ENCODE measurements at regions not wholly inside any gene's neighbourhood (a gene's known extent, or its start where the extent isn't known, plus 50 kb on each side); places are given as distances from the start of the nearest gene placed in this dataset.

DNA sequence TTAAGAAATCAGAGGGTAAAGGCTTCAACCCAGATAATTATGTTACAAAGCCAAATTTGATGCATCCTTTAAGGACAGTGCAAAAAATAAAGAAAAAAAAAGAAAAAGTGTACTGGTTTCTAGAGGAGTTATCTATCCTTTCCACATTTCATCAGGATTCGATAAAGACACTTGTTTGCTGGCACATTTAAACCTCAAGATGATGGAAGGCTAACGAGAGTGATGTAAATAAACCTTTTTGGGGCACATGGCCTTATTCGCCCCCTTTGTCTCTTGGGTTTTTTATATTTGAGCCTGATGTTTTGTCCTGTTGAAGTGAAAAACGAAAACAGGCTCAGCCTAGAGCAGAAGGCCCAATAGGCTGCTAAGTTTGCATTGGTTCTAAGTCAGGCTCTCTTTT, 416.5 kb downstream of the TAF11L14 start:
- DNase-seq = no peak

DNA sequence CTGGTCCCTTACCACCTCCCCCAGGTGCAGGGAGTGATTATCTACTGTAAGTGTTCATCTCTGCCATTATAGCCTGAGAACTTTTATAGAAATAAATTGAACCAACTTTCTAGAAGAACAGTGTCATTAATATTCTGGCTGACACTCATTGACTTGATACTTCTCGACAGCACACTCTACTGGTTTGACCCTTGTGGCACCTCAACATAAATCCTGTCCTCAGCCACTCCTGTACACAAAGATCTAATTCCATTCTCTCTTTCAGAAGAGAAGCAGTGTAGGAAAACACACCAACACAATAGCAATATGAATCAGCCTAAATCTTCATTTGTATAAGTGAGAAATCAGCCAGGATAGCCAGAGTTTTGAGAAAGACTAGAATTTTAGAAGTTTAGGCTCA, 417.7 kb downstream of the TAF11L14 start:
- no peak for DNase-seq

DNA sequence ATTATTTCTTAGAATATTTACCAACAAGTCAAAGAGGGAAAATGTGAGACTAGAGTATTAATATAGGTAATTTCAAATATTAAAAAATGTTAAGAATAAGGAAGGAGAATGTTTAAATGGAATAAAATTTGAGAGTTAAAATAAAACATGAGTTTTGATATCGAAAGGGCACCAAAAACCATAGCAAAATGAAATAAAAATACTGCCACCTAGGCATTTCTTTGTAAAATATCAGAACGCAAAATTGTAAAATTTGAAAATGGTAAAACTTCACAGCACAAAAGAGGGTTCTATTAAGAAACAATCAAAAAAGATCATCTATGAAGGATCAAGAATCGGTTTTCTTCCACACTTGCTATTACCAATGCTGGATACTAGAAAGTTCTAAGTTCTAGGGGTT, 418.3 kb downstream of the TAF11L14 start:
- no peak for DNase-seq

DNA sequence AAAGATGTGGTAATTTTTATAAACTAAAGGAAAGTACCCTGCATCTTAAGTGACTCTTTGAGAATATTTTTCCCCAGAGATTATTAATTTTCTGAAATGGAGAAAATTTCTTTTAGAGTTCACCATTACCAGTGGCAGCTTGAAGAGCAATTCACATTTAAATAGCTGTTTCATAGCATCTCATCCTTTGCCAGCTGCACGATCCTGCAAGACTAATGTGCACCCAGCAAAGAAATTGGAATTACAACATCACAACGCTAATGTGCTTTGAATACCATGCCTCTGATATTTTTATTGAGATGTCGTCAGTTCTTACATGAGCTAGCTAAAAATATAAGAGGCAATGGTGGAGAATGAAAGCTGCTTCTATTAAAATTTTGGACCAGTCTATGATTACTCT, 423.5 kb downstream of the TAF11L14 start:
- no peak for DNase-seq

DNA sequence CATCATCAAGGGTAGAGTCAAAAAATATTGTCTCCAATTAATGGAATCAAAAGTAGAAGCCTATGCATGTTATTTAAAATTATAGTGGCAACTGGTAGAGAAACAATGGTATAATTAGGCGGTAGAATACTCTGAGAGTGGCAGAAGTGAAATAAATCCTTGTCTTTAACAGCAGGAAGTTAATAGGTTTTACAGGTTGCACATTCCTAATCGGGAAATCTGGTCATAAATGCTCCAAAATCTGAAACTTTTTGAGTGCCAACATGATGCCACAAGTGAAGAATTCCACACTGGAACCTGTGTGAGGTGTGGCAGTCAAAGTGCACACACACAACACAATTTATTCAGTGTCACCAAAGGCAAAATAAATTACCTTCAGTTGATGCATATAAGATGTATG, 433.4 kb downstream of the TAF11L14 start:
- DNase-seq = no peak

DNA sequence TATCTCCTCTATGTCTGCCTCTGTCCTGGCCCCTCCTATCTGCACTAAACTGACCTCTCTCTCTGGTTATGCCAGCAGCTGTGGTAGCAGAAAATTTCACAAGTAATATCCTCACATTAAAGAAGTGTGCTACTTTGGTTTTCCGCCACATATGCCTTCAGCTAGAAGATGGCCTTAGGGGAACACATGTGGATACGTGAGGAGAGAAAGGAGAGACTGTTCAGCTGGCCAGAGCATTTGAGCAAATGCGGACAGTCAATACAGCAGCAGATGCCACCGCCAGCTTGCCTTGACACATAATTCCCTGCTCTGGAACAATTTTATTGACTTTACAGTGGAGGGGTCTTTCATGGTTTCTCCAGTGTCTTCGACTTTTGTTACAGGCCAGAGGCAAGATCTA, 434.6 kb downstream of the TAF11L14 start:
- no peak for DNase-seq

DNA sequence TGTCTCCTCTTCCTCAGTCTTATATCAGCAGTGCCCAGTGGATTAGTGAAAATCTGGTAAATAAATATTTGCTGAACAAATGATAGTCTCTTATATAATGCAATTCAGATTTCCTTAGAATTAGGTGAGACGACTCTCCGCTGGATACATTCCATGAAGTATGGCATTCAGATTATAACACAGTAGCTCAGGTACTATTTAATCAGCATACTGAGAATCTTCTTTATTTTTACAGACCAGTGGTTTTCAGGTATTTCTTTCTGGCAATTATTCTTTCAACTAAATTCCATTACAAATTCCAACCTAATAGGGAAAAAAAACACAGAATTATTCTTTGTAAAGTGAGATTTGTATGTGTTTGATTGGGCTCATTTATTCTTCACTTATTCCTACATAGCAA, 435.5 kb downstream of the TAF11L14 start:
- DNase-seq = no peak

DNA sequence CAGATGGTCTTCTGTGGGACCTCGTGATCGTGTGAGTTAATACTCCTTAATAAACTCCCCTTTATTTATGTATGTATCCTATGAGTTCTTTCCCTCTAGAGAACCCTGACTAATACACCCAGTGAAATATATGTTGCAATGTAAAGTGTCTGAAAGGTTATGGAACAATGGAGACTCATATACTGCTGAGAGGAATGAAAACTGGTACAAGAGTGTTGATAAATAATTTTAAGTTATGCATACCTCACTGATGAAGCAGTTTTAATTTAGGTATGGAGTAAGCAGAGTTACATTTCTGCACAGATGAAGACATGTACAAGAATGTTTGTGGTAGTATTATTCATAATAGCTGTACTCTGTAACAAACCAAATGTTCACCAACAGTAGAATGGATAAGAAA, 438.3 kb downstream of the TAF11L14 start:
- DNase-seq = no peak

DNA sequence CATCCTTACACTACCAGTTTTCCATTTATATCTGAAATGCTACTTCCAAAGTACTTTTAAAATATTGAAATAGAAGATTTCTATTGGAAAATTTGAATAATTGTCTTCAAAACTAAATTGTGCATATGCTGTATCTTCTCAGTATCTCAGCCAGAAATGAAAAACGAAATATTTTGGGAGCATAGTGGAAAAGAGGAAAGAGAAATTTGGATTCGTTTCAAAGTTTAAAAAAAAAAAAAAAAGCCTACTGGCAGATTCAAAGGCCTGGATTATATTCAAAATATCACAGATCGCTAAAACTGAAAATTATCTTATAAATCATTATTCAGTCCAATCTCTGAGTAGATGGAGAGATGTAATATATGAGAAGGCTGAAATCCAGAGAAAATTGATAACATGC, 440.7 kb downstream of the TAF11L14 start:
- no peak for DNase-seq

DNA sequence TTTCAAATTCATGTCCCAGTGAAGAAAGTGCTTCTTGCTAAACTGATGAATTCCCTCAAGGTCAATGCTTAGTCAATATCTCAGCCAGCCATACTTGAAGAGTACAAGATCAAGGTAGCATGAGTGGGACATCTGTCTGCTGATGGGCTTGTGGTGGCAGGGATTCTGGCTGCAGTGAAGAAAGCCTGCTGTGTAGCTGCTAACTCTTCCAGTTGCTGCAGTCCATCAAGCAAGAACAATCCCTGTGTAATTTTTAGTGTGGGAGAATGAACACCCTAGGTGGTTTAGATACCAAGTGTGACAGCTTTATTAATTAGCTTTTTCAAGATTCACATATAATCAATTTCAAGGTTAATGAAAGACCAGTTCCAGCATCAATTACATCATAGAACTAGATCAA, 443.9 kb downstream of the TAF11L14 start:
- DNase-seq = no peak

DNA sequence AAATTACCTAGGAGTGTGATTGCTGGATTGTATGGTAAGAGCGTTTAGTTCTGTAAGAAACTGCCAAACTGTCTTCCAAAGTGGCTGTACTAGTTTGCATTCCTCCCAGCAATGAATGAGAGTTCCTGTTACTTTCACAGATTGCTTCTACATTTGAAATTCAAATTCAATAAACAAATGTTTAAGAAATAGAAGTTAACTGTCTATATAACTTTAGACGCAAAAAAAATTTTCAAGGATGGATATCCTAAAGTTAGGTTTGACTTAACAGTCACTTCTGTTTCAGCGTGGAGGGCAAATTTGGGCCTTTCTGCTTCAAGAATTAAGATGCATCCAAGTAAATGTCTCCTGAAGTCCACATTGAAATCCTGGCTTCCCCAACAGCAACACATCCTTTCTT, 445.6 kb downstream of the TAF11L14 start:
- no peak for DNase-seq

DNA sequence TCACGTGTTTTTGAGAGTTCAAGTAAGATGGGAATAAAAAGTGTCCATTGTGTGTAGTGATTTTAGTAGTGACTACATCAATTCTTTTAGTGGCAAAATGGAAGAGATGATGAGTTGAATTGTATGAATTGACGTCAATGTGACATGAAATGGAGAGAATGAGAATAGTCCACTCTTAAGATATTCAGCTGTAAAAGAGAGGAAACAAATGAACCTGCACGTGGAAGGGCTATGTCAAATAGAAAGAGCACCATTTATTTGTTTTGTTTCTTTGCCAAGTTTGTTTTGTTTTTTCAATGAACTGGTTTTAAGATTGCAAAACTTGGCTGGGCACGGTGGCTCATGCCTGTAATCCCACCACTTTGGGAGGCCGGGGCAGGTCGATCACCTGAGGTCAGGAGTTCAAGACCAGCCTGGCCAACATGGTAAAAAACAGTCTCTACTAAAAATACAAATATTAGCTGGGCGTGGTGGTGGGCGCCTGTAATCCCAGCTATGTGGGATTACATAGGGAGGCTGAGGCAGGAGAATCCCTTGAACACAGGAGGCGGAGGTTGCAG, 453.8 kb downstream of the TAF11L14 start:
- no peak for DNase-seq

DNA sequence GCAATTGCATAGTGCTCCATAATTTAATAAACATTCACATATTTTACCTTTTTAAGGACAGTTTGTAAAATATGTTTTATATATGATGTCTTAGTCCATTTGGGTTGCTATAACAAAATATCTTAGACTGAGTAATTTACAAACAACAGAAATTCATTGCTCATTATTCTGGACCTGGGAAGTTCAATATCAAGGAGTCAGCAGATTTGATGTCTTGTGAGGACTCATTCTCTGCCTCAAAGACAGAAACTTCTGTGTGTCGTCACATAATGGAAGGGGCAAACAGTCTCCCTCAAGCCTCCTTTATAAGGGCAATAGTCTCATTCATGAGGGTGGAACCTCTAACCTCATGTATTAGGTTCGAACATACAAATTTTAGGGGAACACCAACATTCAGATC, 455.9 kb downstream of the TAF11L14 start:
- no peak for DNase-seq

DNA sequence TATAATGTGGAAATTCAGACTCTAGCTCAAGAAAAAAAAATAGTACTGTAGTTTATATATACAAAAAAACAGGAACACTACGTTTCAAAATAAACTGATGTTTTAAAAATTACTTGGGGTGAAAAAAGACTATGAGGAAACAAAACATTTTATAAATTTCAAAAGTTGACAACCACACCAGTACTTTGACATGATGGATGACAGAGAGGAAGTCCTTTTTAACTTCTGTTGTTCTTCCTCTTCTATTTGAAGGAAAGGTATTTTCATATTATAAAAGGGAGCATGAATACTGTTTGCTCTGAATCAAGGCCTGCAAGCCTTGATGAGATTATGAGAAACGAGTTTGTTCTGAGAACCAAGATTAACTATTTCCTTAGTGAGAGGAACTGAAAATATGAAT, 456.9 kb downstream of the TAF11L14 start:
- no peak for DNase-seq

DNA sequence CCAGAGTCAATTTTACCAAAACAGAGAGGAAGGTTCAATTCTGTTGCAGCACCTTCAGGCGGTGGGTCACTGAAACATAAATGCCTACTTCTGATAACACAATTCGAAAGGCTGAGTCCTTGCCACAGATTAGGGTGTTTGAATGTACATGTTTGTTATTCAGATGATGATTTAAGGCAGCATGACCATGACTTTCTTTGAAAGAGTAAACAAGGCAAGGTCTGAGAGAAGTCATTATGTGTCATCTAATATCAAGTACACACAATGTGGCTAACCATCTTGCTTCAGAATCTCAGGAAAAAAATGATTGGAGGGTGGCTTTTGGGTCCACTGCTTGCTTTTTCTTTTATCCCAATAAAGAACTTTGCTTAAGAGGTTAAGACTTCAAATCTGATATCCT, 457.5 kb downstream of the TAF11L14 start:
- no peak for DNase-seq

DNA sequence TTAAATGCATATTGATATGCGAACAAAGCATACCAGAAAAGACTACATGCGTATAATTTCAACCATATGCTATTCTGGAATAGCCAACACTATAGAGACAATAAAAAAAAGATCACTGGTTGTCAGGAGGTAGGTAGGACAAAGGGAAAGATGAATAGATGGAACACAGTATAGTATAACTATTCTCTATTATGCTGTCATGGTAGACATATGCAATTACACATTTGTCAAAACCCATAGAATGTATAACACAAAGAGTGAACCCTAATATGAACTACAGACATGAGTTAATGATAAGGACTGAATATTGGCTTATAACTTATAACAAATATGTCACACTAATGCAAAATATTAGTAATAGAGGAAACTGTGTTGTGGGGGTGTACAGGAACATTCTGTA, 460.8 kb downstream of the TAF11L14 start:
- DNase-seq = no peak

DNA sequence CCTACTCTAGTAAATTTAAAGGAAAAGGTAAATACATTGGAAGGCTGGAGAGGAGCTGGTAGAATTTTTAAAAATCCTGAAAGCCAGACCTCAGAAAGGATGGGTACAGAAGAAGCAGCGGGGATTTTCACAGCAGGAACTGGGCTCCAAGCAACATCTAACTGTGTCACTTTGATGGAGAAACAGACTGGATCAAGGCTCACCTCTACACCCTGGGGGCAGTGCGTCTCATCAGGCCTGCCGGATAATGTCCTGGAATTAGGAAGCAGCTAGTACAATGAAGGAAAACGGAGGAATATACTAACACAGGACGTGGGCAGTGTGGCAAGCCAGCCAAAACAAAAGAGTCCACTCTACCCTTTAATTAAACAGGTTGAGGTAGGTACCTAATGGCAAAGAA, 463.6 kb downstream of the TAF11L14 start:
- DNase-seq = no peak

DNA sequence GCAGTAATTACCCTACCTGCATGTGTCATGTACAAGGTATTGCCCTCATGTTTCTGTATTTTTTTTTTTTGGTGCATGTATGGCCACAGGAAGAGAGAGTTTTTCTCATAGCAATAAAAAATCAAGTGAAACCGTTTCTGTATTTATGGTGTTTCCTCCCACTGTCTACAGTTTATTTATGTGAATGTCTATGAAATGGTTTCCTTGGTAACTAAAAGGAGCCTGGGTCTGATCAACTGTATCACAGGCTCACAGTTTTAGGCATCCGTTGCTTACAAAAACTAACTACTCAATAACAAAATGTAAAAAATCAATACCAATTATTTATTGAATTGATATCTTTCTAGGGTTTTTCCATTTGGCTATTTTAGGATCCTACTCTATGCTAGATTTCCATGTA, 464.4 kb downstream of the TAF11L14 start:
- DNase-seq = no peak

DNA sequence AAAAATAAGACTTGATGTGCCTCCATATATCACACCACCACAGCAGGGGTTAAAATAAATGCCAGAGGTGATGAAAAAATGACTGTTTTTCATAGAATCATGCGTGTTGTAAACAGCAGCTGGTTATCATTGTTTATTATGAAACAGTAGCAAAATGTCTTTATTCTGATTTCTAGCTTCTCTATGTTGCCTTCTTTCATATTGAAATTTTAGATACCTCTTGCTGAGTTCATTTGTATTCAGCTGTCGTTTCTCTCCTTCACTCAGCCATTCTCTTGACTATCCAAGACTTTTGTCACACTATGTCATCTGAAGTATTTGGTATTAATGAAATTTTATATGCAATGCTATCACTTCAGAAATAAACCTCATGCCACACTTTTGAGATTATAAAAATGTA, 465.0 kb downstream of the TAF11L14 start:
- no peak for DNase-seq

DNA sequence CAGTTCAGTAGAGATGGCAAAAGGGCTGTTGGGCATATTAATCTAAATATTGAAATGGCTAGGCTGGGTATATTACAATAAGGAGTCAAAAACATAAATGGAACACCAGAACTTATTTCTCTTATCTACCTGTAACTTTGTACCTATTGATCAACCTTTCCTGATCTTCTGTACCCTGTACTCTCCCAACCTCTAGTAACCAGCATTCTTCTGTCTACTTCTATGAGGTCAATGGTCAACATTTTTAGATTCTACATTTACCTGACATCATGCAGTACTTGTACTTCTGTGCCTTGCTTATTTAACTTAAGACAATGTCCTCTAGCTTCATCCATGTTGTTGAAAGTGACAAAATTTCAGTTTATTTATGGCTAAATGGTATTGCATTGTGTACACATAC, 467.3 kb downstream of the TAF11L14 start:
- DNase-seq = no peak

DNA sequence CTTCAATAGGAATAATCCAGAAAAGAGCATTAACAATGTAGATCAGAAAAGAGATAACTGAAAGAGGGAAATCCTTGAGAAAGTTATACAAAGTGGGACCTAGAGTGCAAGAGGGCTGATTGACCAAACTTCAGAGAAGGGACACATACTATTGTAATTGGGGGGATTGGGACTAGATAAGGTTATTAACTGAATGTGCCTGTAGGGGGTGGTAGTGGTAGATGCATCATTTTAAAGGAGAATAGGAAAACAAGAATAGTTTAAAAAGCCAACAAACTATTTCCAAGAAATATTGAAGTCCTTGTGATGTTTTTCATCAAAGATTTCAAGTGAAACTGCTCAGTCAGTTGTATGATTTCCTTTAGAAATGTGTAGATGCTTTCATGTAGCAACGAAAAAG, 468.5 kb downstream of the TAF11L14 start:
- no peak for DNase-seq

DNA sequence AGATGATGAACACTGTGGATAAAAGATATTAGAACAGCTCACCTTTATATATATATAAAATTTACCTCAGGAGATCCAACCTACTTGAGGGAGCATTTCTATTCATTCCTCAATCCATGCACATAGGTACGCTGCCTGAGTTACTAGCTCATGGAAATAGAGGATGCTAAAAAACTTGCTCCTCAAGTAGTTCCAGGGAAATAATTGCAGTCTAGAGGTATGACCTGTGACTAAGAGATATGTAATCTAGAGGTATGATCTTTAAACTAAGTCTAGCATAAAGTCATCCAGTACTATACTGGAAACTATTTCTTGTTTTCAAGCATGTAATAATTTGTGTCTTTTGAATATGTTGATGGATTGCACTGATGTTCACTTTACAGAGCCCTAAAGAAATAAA, 471.2 kb downstream of the TAF11L14 start:
- DNase-seq = no peak

DNA sequence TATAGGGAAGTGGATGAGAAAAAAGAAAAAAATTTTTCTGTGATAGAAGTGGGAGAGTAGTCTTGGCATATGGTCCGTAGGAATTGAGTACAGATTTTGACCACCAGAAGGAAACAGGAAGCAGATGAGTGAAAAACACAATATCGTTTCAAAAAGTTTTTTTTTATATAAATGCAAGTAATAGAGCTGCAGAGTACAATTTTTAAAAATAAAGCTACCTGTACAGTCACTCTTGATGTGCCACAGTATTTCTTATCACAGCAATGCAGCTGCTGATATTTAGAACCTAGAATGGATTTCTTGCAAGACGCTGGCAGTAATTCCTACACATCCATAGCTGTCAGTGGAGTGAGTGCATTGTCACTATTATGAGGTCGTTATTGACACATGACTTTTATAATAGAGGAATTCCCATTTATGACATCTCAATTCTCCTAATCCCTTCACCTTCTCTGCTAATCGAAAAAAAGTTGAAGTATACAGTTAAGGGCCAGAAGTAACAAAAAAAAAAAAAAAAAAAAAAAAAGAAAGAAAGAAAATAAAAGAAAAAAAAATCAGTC, 477.7 kb downstream of the TAF11L14 start:
- no peak for DNase-seq

DNA sequence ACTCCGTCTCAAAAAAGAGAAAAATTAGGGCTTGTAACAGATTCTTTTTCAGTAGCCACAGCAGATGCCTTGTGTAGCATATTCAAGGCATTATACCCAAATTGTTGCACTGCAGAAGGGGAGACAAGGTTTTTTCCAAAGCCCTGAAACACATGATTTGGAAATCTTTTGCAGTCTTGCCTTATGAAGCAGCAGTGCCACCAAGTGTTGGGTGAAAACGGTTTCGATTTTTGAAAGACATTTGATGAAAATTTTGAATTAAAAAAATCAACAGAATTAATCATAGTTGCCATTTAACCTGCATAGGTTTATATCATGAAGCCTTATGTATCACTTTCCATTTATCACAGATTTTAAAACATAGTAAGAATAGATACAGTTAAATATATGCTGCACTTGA, 479.5 kb downstream of the TAF11L14 start:
- DNase-seq = peak; percentile 39

DNA sequence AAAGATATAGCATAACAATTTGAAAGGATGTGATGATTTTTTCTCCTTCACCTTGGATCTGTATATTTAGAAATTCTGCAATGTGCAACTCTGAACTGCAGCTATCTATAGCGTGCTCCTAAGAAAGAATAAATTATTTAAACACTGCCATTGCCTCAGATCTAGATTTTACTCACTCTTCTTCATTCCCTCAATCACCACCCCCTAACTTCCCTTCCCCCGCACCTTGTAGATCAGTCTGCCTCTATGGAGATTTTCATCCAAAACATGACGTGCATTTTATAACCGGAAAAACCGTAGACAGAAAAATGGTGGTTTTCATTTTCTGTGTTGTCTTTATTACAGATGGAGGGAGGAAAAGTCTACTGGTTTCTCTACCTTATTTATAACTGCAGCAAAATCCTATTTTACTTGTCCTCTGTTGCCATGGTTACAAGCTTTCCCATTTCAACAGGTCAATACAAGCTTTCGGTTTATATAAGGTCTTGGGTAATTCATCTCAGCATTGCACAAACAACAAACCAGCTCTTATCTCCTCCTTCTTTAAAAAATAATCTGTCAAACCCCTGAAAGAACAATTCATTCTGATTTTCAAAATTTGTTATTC, 480.0 kb downstream of the TAF11L14 start:
- DNase-seq = no peak

Data from fibroblast of skin of scalp (primary cell).